ENCODE measurements at regions not wholly inside any gene's neighbourhood (a gene's known extent, or its start where the extent isn't known, plus 50 kb on each side); places are given as distances from the start of the nearest gene placed in this dataset.

GRCh38 chr15:26438316-26438715, 334.6 kb downstream of the GABRB3 start:
- Histone ChIP-seq H3K36me3 (ENCODE audit: control insufficient read depth, insufficient read depth, low read length) (no peaks in the 10 kb centered on the region), H3K27ac (ENCODE audit: low read depth, low read length) (no peak overlapping the region), H3K4me1 (ENCODE audit: control insufficient read depth, insufficient read depth, low read length) (no peaks in the 10 kb centered on the region), H3K4me3 (ENCODE audit: low read length) (no peak overlapping the region), H3K27me3 (ENCODE audit: control insufficient read depth, insufficient read depth, low read length) (no peaks in the 10 kb centered on the region), H3K9ac (ENCODE audit: low read length) (no peak overlapping the region)

- Histone ChIP-seq H3K27me3 (ENCODE audit: control insufficient read depth, insufficient read depth, low read length) (no peaks in the 10 kb centered on the region), H3K27ac (ENCODE audit: low read depth, low read length) (no peak overlapping the region), H3K4me1 (ENCODE audit: control insufficient read depth, insufficient read depth, low read length) (no peaks in the 10 kb centered on the region), H3K36me3 (ENCODE audit: control insufficient read depth, insufficient read depth, low read length) (no peaks in the 10 kb centered on the region), H3K4me3 (ENCODE audit: low read length) (no peak overlapping the region), H3K9ac (ENCODE audit: low read length) (no peak overlapping the region)
Observed at GRCh38 chr15:26433818-26434217, 339.0 kb downstream of the GABRB3 start.

- H3K4me1 ChIP-seq (ENCODE audit: control insufficient read depth, insufficient read depth, low read length): no peaks in the 10 kb centered on the region
- no peak overlapping the region for H3K9ac ChIP-seq (ENCODE audit: low read length)
- no peaks in the 10 kb centered on the region for H3K27me3 ChIP-seq (ENCODE audit: control insufficient read depth, insufficient read depth, low read length)
- no peak overlapping the region for H3K27ac ChIP-seq (ENCODE audit: low read depth, low read length)
- no peaks in the 10 kb centered on the region for H3K36me3 ChIP-seq (ENCODE audit: control insufficient read depth, insufficient read depth, low read length)
- no peak overlapping the region for H3K4me3 ChIP-seq (ENCODE audit: low read length)
Observed at GRCh38 chr15:26433060-26433459, 339.8 kb downstream of the GABRB3 start.

GRCh38 chr15:26421065-26421464, 351.8 kb downstream of the GABRB3 start:
- H3K4me1 ChIP-seq (ENCODE audit: control insufficient read depth, insufficient read depth, low read length): no peaks in the 10 kb centered on the region
- no peaks in the 10 kb centered on the region for H3K27me3 ChIP-seq (ENCODE audit: control insufficient read depth, insufficient read depth, low read length)
- H3K36me3 ChIP-seq (ENCODE audit: control insufficient read depth, insufficient read depth, low read length): no peaks in the 10 kb centered on the region
- H3K27ac ChIP-seq (ENCODE audit: low read depth, low read length): no peak overlapping the region
- no peak overlapping the region for H3K9ac ChIP-seq (ENCODE audit: low read length)
- H3K4me3 ChIP-seq (ENCODE audit: low read length): no peak overlapping the region

GRCh38 chr15:26395624-26396023, 377.2 kb downstream of the GABRB3 start:
- H3K27me3 ChIP-seq (ENCODE audit: control insufficient read depth, insufficient read depth, low read length): no peaks in the 10 kb centered on the region
- no peak overlapping the region for H3K9ac ChIP-seq (ENCODE audit: low read length)
- H3K4me1 ChIP-seq (ENCODE audit: control insufficient read depth, insufficient read depth, low read length): no peaks in the 10 kb centered on the region
- H3K4me3 ChIP-seq (ENCODE audit: low read length): no peak overlapping the region
- no peaks in the 10 kb centered on the region for H3K36me3 ChIP-seq (ENCODE audit: control insufficient read depth, insufficient read depth, low read length)
- no peak overlapping the region for H3K27ac ChIP-seq (ENCODE audit: low read depth, low read length)

- no peak overlapping the region for H3K9ac ChIP-seq (ENCODE audit: low read length)
- no peak overlapping the region for H3K4me3 ChIP-seq (ENCODE audit: low read length)
- no peak overlapping the region for H3K27ac ChIP-seq (ENCODE audit: low read depth, low read length)
- no peaks in the 10 kb centered on the region for H3K27me3 ChIP-seq (ENCODE audit: control insufficient read depth, insufficient read depth, low read length)
- no peaks in the 10 kb centered on the region for H3K36me3 ChIP-seq (ENCODE audit: control insufficient read depth, insufficient read depth, low read length)
- H3K4me1 ChIP-seq (ENCODE audit: control insufficient read depth, insufficient read depth, low read length): no peaks in the 10 kb centered on the region
Observed at GRCh38 chr15:26394801-26395200, 378.1 kb downstream of the GABRB3 start.

GRCh38 chr15:26392956-26393355, 379.9 kb downstream of the GABRB3 start:
- Histone ChIP-seq H3K27me3 (ENCODE audit: control insufficient read depth, insufficient read depth, low read length) (no peaks in the 10 kb centered on the region), H3K4me3 (ENCODE audit: low read length) (no peak overlapping the region), H3K36me3 (ENCODE audit: control insufficient read depth, insufficient read depth, low read length) (no peaks in the 10 kb centered on the region), H3K4me1 (ENCODE audit: control insufficient read depth, insufficient read depth, low read length) (no peaks in the 10 kb centered on the region), H3K9ac (ENCODE audit: low read length) (no peak overlapping the region), H3K27ac (ENCODE audit: low read depth, low read length) (no peak overlapping the region)

GRCh38 chr15:26391567-26392194, 381.2 kb downstream of the GABRB3 start:
- no peaks in the 10 kb centered on the region for H3K4me1 ChIP-seq (ENCODE audit: control insufficient read depth, insufficient read depth, low read length)
- no peak overlapping the region for H3K4me3 ChIP-seq (ENCODE audit: low read length)
- no peak overlapping the region for H3K9ac ChIP-seq (ENCODE audit: low read length)
- H3K27me3 ChIP-seq (ENCODE audit: control insufficient read depth, insufficient read depth, low read length): no peaks in the 10 kb centered on the region
- H3K27ac ChIP-seq (ENCODE audit: low read depth, low read length): no peak overlapping the region
- no peaks in the 10 kb centered on the region for H3K36me3 ChIP-seq (ENCODE audit: control insufficient read depth, insufficient read depth, low read length)

GRCh38 chr15:26382444-26383072, 390.3 kb downstream of the GABRB3 start:
- Histone ChIP-seq H3K27me3 (ENCODE audit: control insufficient read depth, insufficient read depth, low read length) (no peaks in the 10 kb centered on the region), H3K36me3 (ENCODE audit: control insufficient read depth, insufficient read depth, low read length) (no peaks in the 10 kb centered on the region), H3K9ac (ENCODE audit: low read length) (no peak overlapping the region), H3K27ac (ENCODE audit: low read depth, low read length) (no peak overlapping the region), H3K4me1 (ENCODE audit: control insufficient read depth, insufficient read depth, low read length) (no peaks in the 10 kb centered on the region), H3K4me3 (ENCODE audit: low read length) (no peak overlapping the region)

- Histone ChIP-seq H3K36me3 (ENCODE audit: control insufficient read depth, insufficient read depth, low read length) (no peaks in the 10 kb centered on the region), H3K9ac (ENCODE audit: low read length) (no peak overlapping the region), H3K27me3 (ENCODE audit: control insufficient read depth, insufficient read depth, low read length) (no peaks in the 10 kb centered on the region), H3K27ac (ENCODE audit: low read depth, low read length) (no peak overlapping the region), H3K4me1 (ENCODE audit: control insufficient read depth, insufficient read depth, low read length) (no peaks in the 10 kb centered on the region), H3K4me3 (ENCODE audit: low read length) (no peak overlapping the region)
Observed at GRCh38 chr15:26378304-26378703, 394.6 kb downstream of the GABRB3 start.

- H3K36me3 ChIP-seq (ENCODE audit: control insufficient read depth, insufficient read depth, low read length): no peaks in the 10 kb centered on the region
- no peak overlapping the region for H3K9ac ChIP-seq (ENCODE audit: low read length)
- H3K27ac ChIP-seq (ENCODE audit: low read depth, low read length): no peak overlapping the region
- H3K4me1 ChIP-seq (ENCODE audit: control insufficient read depth, insufficient read depth, low read length): no peaks in the 10 kb centered on the region
- H3K4me3 ChIP-seq (ENCODE audit: low read length): no peak overlapping the region
- H3K27me3 ChIP-seq (ENCODE audit: control insufficient read depth, insufficient read depth, low read length): no peaks in the 10 kb centered on the region
Observed at GRCh38 chr15:26376243-26376642, 396.6 kb downstream of the GABRB3 start.

- Histone ChIP-seq H3K36me3 (ENCODE audit: control insufficient read depth, insufficient read depth, low read length) (no peaks in the 10 kb centered on the region), H3K4me3 (ENCODE audit: low read length) (no peak overlapping the region), H3K9ac (ENCODE audit: low read length) (no peak overlapping the region), H3K4me1 (ENCODE audit: control insufficient read depth, insufficient read depth, low read length) (no peaks in the 10 kb centered on the region), H3K27ac (ENCODE audit: low read depth, low read length) (no peak overlapping the region), H3K27me3 (ENCODE audit: control insufficient read depth, insufficient read depth, low read length) (no peaks in the 10 kb centered on the region)
Observed at GRCh38 chr15:26374806-26375205, 398.1 kb downstream of the GABRB3 start.

- no peaks in the 10 kb centered on the region for H3K36me3 ChIP-seq (ENCODE audit: control insufficient read depth, insufficient read depth, low read length)
- no peak overlapping the region for H3K9ac ChIP-seq (ENCODE audit: low read length)
- H3K4me1 ChIP-seq (ENCODE audit: control insufficient read depth, insufficient read depth, low read length): no peaks in the 10 kb centered on the region
- H3K4me3 ChIP-seq (ENCODE audit: low read length): no peak overlapping the region
- no peaks in the 10 kb centered on the region for H3K27me3 ChIP-seq (ENCODE audit: control insufficient read depth, insufficient read depth, low read length)
- H3K27ac ChIP-seq (ENCODE audit: low read depth, low read length): no peak overlapping the region
Observed at GRCh38 chr15:26372706-26373105, 400.2 kb downstream of the GABRB3 start.

Data from rectal smooth muscle tissue (tissue), 1 donor.